Mesenchymal stem cell (in vitro differentiated cells and primary cell): ENCODE measurements at regions not wholly inside any gene's neighbourhood (a gene's known extent, or its start where the extent isn't known, plus 50 kb on each side); places are given as distances from the start of the nearest gene placed in this dataset.

Source experiments
- DNase-seq: peaks from one replicate; pipeline ENCODE4 v3.0.0-alpha.2; 2013
- H2AFZ ChIP-seq: one replicate; pipeline ENCODE4 v1.6.1; 2013; ENCODE audit warnings: low read depth, mild to moderate bottlenecking, control low read depth, inconsistent platforms, low read length, moderate library complexity
- H2AK5ac ChIP-seq: 2 replicates; pipeline ENCODE4 v1.6.1; 2013; ENCODE audit warnings: low read length, moderate library complexity, mild to moderate bottlenecking, inconsistent platforms; ENCODE audit not compliant: severe bottlenecking
- H2BK120ac ChIP-seq: one replicate; pipeline ENCODE4 v1.6.1; 2013; ENCODE audit warnings: low read depth, mild to moderate bottlenecking, inconsistent platforms, low read length, moderate library complexity
- H2BK12ac ChIP-seq, 2 experiments: one replicate each; pipeline ENCODE4 v1.6.1; 2013; ENCODE audit warnings: inconsistent platforms in 2 of 2, low read length in 2 of 2, mild to moderate bottlenecking in 2 of 2, moderate library complexity in 2 of 2, control low read depth in 1 of 2
- H2BK15ac ChIP-seq: one replicate; pipeline ENCODE4 v1.6.1; 2013; ENCODE audit warnings: mild to moderate bottlenecking, low read depth, inconsistent platforms; ENCODE audit not compliant: poor library complexity, severe bottlenecking
- H2BK5ac ChIP-seq: 2 replicates; pipeline ENCODE4 v1.6.1; 2013; ENCODE audit warnings: low read depth, mild to moderate bottlenecking, low read length, control low read depth, inconsistent platforms; ENCODE audit not compliant: poor library complexity, severe bottlenecking
- H3K14ac ChIP-seq, 2 experiments: one replicate each; pipeline ENCODE4 v1.6.1; 2013; ENCODE audit warnings: inconsistent platforms in 2 of 2, low read length in 2 of 2, control low read depth in 1 of 2, mild to moderate bottlenecking in 1 of 2, moderate library complexity in 1 of 2
- H3K18ac ChIP-seq, 2 experiments: one replicate each; pipeline ENCODE4 v1.6.1; 2013; ENCODE audit warnings: inconsistent platforms in 2 of 2, low read length in 2 of 2, control low read depth in 1 of 2, low read depth in 1 of 2, mild to moderate bottlenecking in 1 of 2
- H3K23ac ChIP-seq, 2 experiments: one replicate each; pipeline ENCODE4 v1.6.1; 2013; ENCODE audit warnings: inconsistent platforms in 2 of 2, low read length in 2 of 2, mild to moderate bottlenecking in 2 of 2, moderate library complexity in 2 of 2, control low read depth in 1 of 2
- H3K27ac ChIP-seq: 2 replicates; pipeline ENCODE4 v1.5.1; 2013; ENCODE audit warnings: mild to moderate bottlenecking, moderate library complexity, low read length, control low read depth, inconsistent platforms; ENCODE audit not compliant: poor library complexity, severe bottlenecking
- H3K27me3 ChIP-seq, 2 experiments: 2 replicates each; pipeline versions ENCODE4 v1.6.1 to v1.7.0; 2013; ENCODE audit warnings: low read length in 2 of 2, mild to moderate bottlenecking in 2 of 2, moderate library complexity in 2 of 2, control low read depth in 1 of 2, inconsistent platforms in 1 of 2; ENCODE audit not compliant: control insufficient read depth in 1 of 2, insufficient read depth in 1 of 2
- H3K36me3 ChIP-seq, 2 experiments: 2 replicates each; pipeline versions ENCODE4 v1.6.1 to v1.7.0; 2013; ENCODE audit warnings: low read length in 2 of 2, control low read depth in 1 of 2, inconsistent platforms in 1 of 2, low read depth in 1 of 2, mild to moderate bottlenecking in 1 of 2; ENCODE audit not compliant: insufficient read depth in 2 of 2, control insufficient read depth in 1 of 2
- H3K4ac ChIP-seq, 2 experiments: one replicate each; pipeline ENCODE4 v1.6.1; 2013; ENCODE audit warnings: inconsistent platforms in 2 of 2, low read length in 2 of 2, mild to moderate bottlenecking in 2 of 2, moderate library complexity in 2 of 2, control low read depth in 1 of 2, low read depth in 1 of 2
- H3K4me1 ChIP-seq: 2 replicates; pipeline ENCODE4 v1.6.1; 2013; ENCODE audit warnings: low read depth, low read length, control low read depth; ENCODE audit not compliant: control insufficient read depth, insufficient read depth
- H3K4me2 ChIP-seq: 2 replicates; pipeline ENCODE4 v1.6.1; 2013; ENCODE audit warnings: low read length, mild to moderate bottlenecking, inconsistent platforms; ENCODE audit not compliant: poor library complexity, severe bottlenecking
- H3K4me3 ChIP-seq, 2 experiments: 2 replicates each; pipeline versions ENCODE4 v1.5.1 to v1.7.0; 2013; ENCODE audit warnings: low read length in 2 of 2, mild to moderate bottlenecking in 2 of 2, control low read depth in 1 of 2, low read depth in 1 of 2; ENCODE audit not compliant: insufficient read depth in 1 of 2
- H3K79me1 ChIP-seq: replicated peaks from 2 replicates; pipeline ENCODE4 v1.6.1; 2013; ENCODE audit warnings: mild to moderate bottlenecking, control low read depth, low read length, inconsistent platforms; ENCODE audit not compliant: poor library complexity, severe bottlenecking
- H3K9ac ChIP-seq: 2 replicates; pipeline ENCODE4 v1.7.0; 2013; ENCODE audit warnings: mild to moderate bottlenecking, low read length, moderate library complexity
- H3K9me3 ChIP-seq: 2 replicates; pipeline ENCODE4 v1.7.0; 2013; ENCODE audit warnings: mild to moderate bottlenecking, low read length; ENCODE audit not compliant: control insufficient read depth
- H4K8ac ChIP-seq: one replicate; pipeline ENCODE4 v1.6.1; 2013; ENCODE audit warnings: inconsistent platforms, mild to moderate bottlenecking, low read length, moderate library complexity
- H4K91ac ChIP-seq: one replicate; pipeline ENCODE4 v1.6.1; 2013; ENCODE audit warnings: mild to moderate bottlenecking, low read length, inconsistent platforms
- WGBS: methylation state at CpG from one replicate; pipeline ENCODE4 v1.1.7; 2013; ENCODE audit warnings: mixed read lengths; 5-methylcytosine and 5-hydroxymethylcytosine counted together

DNA sequence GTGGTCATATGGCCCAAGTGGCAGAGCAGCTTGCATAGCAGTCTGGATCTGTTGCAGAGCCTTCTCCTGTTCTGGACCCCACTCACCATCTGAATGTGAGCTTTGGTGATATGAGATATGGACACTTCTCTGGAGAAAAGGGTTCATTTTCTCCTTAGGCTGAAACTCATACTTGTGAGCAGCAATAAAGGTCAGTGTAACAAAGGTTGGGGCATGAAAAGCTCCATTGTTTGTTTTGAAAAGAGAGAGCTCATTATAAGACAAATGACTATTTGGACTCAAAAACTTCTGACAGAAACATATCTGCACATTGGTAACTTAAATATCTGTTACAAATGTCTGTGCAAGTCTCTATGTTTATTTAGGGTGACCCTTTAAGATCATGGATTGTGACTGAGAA is 517.3 kb downstream of the MFSD1 start:
- H3K79me1 ChIP-seq = no peaks in the 10 kb centered on the region
- H3K4me2 ChIP-seq = no peak overlapping the region
- H4K8ac ChIP-seq = no peak overlapping the region
- no peak overlapping the region for H2AK5ac ChIP-seq
- H2BK120ac ChIP-seq = no peak overlapping the region
- no peak overlapping the region for H3K18ac ChIP-seq
- no peaks in the 10 kb centered on the region for H3K36me3 ChIP-seq
- H2AFZ ChIP-seq = no peak overlapping the region
- H3K27ac ChIP-seq = no peak overlapping the region
- no peak overlapping the region for H2BK5ac ChIP-seq
- H3K23ac ChIP-seq = no peak overlapping the region
- H4K91ac ChIP-seq = no peak overlapping the region
- H3K4me1 ChIP-seq = no peaks in the 10 kb centered on the region
- no peak overlapping the region for H3K14ac ChIP-seq
- peaks cover 3% of the 10 kb centered on the region for H3K9me3 ChIP-seq
- DNase-seq = no peak
- H2BK15ac ChIP-seq = no peak overlapping the region
- H3K27me3 ChIP-seq = no peaks in the 10 kb centered on the region
- no peak overlapping the region for H2BK12ac ChIP-seq
- H3K4me3 ChIP-seq = no peak overlapping the region
- H3K4ac ChIP-seq = no peak overlapping the region
- no peak overlapping the region for H3K9ac ChIP-seq

DNA sequence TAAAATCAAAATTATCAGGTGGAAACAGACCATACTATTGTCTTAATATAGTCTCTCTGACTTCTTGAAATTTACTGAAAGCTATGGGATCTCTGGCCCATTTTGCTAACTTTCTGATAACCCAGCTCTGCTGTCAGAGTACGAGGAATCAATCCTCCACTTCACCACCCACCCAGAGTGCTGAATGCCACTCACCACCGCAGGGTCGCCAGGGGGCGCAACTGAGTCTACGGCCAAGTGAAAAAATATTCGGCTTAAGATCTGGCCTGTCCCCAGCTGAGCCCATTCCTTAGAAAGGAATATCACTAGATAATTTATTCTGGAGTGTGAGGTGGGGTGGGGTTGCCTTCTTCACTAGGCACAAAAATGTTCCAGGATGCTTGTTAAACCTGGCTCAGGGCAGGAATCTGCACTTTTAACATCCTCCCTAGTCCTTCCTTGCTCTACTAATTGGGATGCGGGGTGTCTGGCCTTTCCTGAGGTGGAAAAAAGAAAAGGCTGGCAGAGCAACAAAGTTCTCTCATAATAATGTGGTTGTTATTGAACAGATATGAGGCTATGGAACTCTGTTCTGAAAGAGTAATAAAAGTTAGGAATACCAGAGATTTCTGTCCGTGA is 520.6 kb downstream of the MFSD1 start:
- Histone ChIP-seq H3K4me3 (no peak overlapping the region), H3K27me3 (no peaks in the 10 kb centered on the region)
- 40% methylated on average over 7 of the region's 8 CpGs for WGBS

DNA sequence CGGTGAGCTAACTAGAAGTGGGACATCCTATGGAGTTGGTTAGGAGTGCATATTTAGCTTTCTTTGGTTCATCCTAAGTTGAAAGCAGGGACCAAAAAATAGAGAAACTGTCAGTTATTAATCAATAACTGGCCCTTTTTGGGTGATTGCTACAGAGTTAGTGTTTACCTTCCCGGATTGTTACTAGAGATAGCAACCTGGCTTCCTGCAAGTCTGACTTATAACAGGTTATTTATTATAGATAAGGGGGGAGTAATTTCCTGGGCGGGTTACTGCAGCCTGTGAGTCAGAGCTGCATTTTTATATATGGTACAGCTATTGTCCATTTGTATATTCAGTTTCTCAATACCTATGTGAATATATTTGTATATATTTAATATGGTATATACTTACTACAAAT is 522.0 kb downstream of the MFSD1 start:
- no peak overlapping the region for H3K27ac ChIP-seq
- no peak overlapping the region for H3K4me3 ChIP-seq
- no peak overlapping the region for H3K14ac ChIP-seq
- no peak overlapping the region for H2AFZ ChIP-seq
- no peaks in the 10 kb centered on the region for H3K4me1 ChIP-seq
- 100% methylated on average over 2 of the region's 3 CpGs for WGBS
- H3K4me2 ChIP-seq = no peak overlapping the region
- H2AK5ac ChIP-seq = no peak overlapping the region
- no peak overlapping the region for H2BK5ac ChIP-seq
- no peaks in the 10 kb centered on the region for H3K79me1 ChIP-seq
- H4K8ac ChIP-seq = no peak overlapping the region
- H3K9ac ChIP-seq = no peak overlapping the region
- no peaks in the 10 kb centered on the region for H3K9me3 ChIP-seq
- H2BK120ac ChIP-seq = no peak overlapping the region
- H3K36me3 ChIP-seq = no peaks in the 10 kb centered on the region
- H3K18ac ChIP-seq = no peak overlapping the region
- H2BK12ac ChIP-seq = no peak overlapping the region
- H3K4ac ChIP-seq = no peak overlapping the region
- H2BK15ac ChIP-seq = no peak overlapping the region
- H3K27me3 ChIP-seq = no peaks in the 10 kb centered on the region
- DNase-seq = no peak
- no peak overlapping the region for H4K91ac ChIP-seq
- H3K23ac ChIP-seq = no peak overlapping the region

More for the DNA sequence above, 520.6 kb downstream of the MFSD1 start:
- H4K91ac ChIP-seq = no peak overlapping the region
- no peak overlapping the region for H2BK120ac ChIP-seq
- H2BK5ac ChIP-seq = no peak overlapping the region
- no peak overlapping the region for H3K4me2 ChIP-seq
- H3K27ac ChIP-seq = no peak overlapping the region
- no peak overlapping the region for H3K4ac ChIP-seq
- H3K79me1 ChIP-seq = no peaks in the 10 kb centered on the region
- H3K4me1 ChIP-seq = no peaks in the 10 kb centered on the region
- H2AK5ac ChIP-seq = no peak overlapping the region
- H3K18ac ChIP-seq = no peak overlapping the region
- H2BK12ac ChIP-seq = no peak overlapping the region
- no peak overlapping the region for H4K8ac ChIP-seq
- H3K9me3 ChIP-seq = no peaks in the 10 kb centered on the region
- no peak overlapping the region for H3K9ac ChIP-seq
- no peak overlapping the region for H2AFZ ChIP-seq
- no peak overlapping the region for H3K23ac ChIP-seq
- H2BK15ac ChIP-seq = no peak overlapping the region
- H3K14ac ChIP-seq = no peak overlapping the region
- peak; percentile 9 for DNase-seq
- no peaks in the 10 kb centered on the region for H3K36me3 ChIP-seq

DNA sequence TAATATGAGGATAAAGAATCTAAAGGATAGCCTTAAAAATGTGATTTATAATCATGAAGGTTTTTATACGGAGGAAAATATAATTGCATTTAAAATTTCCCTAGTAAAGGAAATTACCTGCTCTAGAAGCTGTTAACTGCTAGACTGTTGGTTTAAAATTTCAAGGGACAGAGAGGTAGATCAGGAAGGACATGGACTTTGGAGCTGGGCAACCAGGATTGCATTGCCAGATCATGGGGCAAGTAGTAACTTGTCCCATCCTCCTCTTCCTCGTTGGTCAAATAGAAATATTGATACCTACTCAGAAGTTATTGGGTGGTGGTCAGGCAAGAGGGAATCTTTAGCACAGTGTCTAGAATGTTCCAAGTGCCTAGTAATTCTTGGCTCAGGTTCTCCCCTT is 525.1 kb downstream of the MFSD1 start:
- no peak for DNase-seq
- Histone ChIP-seq H3K9me3 (no peaks in the 10 kb centered on the region), H2AFZ (no peak overlapping the region), H3K27me3 (no peaks in the 10 kb centered on the region), H3K36me3 (no peaks in the 10 kb centered on the region), H3K9ac (no peak overlapping the region), H4K91ac (no peak overlapping the region), H4K8ac (no peak overlapping the region), H3K79me1 (no peaks in the 10 kb centered on the region), H3K4ac (no peak overlapping the region), H3K4me3 (no peak overlapping the region), H2BK120ac (no peak overlapping the region), H3K4me2 (no peak overlapping the region), H3K4me1 (no peaks in the 10 kb centered on the region), H3K23ac (no peak overlapping the region), H3K27ac (no peak overlapping the region), H2BK15ac (no peak overlapping the region), H2BK5ac (no peak overlapping the region), H3K18ac (no peak overlapping the region), H3K14ac (no peak overlapping the region), H2AK5ac (no peak overlapping the region), H2BK12ac (no peak overlapping the region)
- no CpG with 5 or more reads among the region's 2 CpGs for WGBS
